ENCODE measurements at regions not wholly inside any gene's neighbourhood (a gene's known extent, or its start where the extent isn't known, plus 50 kb on each side); places are given as distances from the start of the nearest gene placed in this dataset.

DNA sequence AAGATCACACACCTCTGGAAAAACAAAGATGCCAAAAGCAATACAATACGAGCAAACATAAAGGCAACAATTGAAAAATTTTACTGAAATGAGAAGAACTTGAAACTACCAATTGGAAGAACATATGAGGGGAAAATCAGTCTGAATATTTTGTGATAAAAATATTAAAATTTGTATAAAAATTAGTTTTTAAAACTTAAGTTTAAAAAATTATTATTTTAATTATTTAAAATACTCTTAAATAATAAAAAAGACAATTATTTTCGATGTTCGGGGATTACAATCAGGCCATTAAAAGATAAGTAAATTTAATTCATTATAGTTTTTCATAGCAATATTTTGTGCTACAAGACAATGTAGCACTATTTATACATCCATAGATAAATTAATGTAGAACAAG is 1239.3 kb downstream of the AMY1C start:
- TF ChIP-seq EZH2 (IDR thresholded peaks at IDR 0.05; ENCODE audit: low read depth) (no peak), CTCF (conservative IDR thresholded peaks at IDR 0.05) (no peak)

Data from PC-9 (cell line).